NCI-H1105 (cell line): ENCODE measurements at regions not wholly inside any gene's neighbourhood (a gene's known extent, or its start where the extent isn't known, plus 50 kb on each side); places are given as distances from the start of the nearest gene placed in this dataset.
"Not testable (repeated sequence)": the region's sequence is repeated elsewhere in the genome, so short reads cannot be mapped to it uniquely, and the experiment has no call there.

Experiments
- DNase-seq: peaks from one replicate; lab custom pipeline; 2025; lab: John Stamatoyannopoulos, UW

DNA sequence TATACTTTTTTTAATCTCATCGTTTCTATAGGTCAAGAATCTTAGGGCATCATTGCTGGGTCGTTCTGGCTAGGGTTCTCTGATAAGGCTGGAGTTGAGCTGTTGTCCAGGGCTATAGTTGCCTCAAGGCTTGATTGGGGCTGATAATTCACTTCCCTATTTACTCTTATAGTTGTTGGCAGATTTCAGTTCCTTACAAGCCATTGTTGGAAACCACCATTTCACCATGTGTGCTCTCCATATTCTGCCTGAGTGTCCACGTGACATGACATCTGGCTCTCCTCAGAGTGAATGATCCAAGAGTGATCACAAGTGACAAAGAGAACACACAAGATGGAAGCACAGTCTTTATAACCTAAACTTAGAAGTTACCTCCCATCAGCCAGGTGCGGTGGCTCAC lies 852.2 kb downstream of the EFNA5 start:
- DNase-seq: no peak

DNA sequence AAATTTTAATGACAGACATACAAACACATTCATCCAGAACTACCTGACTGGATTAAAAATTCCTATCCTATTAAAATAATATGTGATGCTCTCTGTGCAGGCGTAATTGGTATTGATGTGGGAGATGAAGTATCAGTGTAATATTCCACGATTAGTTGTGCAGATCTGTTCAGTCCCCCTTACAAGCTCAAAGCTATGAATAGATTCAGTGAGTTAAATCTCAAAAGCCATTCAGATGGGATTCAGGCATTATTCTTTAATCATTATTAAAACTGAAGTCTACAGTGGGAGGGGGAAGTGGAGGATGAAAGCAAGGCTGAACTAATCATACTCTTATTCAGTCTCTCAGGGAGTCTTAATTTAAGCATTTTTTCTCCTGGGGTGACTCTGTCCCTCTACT lies 855.8 kb downstream of the EFNA5 start:
- DNase-seq: no peak

DNA sequence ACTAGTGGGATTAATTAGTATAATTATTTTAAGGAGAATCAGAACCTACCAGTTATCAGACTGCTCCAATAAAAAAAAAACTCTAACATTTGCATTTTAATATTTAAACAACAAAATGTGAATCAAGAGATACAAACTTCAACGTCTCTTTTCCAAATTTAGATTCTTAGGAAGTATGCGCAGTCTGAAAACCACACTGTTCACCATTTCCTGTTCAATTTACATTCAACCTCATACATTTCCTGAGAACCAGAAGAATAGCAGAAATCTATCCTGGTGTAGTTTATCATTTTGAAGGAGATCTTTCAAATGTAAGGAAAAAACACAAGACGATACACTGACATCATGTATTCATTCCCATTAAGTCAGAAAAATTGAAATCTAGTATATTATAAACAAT lies 869.2 kb downstream of the EFNA5 start:
- DNase-seq: no peak

DNA sequence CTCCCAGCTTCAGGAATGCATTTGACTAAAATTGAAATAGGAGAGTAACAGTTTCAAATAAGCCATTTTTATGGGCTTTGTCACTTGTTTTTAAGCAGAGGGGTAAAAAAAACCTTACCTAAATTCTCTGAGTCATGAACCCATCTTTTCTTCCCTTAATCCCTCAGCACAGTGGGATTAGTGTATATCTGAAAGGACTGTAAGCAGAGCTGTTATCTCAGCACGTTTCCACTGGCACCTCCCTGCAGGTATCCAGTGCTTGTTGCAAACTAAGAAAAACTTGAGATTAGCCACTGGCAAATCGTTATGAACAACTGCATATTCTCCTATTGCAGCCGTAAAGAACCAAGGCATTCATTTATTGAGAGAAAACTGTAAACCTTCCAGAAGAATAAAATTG lies 872.7 kb downstream of the EFNA5 start:
- DNase-seq: no peak

DNA sequence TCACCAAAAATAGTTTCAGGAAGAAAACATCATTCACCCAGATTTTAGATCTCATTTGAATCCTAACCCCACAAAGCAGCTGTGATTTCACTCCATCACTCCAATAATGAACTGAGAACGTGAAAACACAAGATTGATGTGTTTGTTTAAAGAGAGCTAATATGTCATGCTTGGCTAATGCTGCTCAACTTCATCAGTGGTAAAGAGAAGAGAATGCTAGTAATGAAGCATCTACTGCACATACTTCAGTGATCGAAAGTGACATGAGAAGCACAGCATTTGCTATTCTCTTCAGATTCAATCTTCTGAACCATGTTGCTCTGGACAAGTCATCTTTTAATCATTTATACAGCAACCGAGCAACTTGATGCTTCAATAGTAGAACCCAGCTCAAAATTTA lies 874.7 kb downstream of the EFNA5 start:
- DNase-seq: no peak

DNA sequence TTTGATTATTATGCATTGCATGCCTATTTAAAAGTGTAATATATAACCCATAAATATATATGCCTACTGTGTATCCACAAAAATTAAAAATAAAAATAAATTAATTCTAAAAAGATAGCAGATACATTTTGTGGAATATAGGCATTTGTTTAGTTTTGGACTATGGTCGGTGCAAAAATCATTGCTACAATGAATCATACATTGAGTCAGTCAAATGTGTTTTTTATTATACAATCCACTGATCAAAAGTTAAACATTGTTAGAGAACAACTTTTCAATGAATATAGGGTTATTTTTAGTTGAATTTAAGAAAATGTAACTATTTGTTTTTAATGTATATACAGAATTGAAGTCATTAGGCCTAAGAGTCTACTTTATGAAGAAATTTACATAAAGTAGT lies 885.9 kb downstream of the EFNA5 start:
- DNase-seq: no peak

DNA sequence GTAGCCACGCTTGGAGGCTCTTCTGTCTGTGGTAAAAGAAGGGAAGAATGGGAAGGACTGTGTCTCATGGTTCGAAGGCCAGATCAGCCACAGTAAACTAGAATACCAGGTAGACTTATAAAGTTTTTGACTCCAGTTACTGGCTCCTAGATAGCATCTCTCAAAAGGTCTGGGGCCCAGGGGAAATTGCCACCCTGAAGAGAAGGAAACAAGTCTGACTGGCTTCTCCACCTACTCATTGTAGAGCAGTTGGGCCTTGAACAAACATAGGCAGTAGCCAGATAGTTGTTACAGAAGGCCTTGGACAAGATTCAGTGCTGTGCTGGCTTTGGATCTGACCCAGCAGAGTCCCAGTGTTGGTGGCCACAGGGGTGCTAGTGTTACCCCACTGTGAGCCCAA lies 890.4 kb downstream of the EFNA5 start:
- DNase-seq: no peak

DNA sequence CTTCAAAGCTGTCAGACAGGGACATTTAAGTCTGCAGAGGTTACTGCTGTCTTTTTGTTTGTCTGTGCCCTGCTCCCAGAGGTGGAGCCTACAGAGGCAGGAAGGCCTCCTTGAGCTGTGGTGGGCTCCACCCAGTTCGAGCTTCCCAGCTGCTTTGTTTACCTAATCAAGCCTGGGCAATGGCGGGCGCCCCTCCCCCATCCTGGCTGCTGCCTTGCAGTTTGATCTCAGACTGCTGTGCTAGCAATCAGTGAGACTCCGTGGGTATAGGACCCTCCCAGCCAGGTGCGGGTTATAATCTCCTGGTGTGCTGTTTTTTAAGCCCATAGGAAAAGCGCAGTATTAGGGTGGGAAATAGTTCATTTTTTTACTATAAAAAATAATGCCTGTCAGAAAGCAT lies 894.2 kb downstream of the EFNA5 start:
- not testable (repeated sequence) for DNase-seq

DNA sequence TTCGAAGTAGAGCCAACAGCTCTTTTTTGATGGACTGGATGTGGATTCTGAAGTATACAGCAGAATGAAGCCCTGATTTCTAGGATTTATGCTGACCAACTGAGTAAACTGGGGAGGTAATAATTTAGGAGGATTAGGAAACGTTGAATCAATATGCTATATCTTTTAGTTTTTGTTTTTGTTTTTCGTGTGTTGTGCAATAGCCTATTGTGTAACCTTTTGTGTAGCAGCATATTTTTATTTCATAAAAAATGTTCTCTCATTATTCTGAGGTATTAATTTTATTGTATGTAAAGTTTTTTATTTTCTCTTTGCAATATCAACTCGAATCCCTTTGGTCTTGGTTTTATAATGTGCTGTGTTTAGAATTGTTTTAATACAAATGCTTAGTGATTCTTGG lies 902.3 kb downstream of the EFNA5 start:
- DNase-seq: no peak

DNA sequence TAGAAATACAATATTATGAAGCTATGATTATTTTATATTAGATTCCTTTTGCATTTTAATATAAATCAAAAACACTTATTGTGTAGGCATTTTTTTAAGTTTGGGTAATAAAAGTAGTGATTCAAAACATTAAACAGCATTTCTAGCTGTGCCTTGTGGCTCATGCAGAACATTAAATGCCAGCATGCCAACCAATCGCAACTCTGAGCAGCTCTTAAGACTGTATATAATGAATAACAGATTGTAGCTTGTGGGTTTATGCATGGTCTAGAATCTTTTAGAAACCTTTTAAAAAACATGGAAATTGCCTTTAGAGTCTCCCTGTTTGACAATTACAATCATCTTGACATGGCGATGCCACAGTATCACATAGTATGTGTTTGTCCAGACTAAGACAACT lies 903.8 kb downstream of the EFNA5 start:
- no peak for DNase-seq

DNA sequence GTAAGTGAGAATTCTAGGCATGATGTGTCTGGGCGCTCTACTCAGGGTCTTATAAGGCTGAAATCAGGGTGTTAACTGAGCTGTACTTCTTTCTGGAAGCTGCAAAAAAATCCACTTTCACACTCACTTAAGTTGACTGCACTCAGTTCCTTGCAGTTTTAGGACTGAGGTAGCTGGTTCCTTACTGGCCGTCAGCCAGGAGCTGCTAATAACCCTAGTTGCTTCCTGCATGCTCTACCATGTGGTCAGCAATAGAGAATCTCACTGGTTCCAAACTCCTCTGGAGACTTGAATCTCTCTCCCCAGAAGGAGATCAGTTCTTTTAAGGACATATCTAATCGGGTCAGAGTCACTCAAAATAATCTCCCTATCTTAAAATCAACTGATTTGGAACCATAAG lies 911.2 kb downstream of the EFNA5 start:
- DNase-seq: no peak

DNA sequence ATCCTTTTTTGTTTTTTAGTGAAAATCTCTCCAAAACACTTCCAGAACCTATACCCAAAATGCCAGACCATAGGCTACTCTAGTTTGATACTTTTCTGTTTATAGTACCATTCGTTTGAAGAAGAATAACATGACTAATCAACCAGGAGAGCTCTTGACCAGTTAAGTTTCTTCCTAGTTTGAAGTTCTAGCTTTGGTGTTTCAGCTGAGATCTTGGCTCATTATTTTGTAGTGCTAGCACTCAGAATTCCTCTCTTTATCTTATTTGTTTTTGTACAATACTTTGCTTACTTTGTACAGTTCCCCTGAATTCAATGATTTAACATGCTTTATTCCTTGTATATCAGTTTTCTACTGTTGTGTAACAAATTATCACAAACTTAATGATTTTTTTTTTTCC lies 911.6 kb downstream of the EFNA5 start:
- DNase-seq: no peak

DNA sequence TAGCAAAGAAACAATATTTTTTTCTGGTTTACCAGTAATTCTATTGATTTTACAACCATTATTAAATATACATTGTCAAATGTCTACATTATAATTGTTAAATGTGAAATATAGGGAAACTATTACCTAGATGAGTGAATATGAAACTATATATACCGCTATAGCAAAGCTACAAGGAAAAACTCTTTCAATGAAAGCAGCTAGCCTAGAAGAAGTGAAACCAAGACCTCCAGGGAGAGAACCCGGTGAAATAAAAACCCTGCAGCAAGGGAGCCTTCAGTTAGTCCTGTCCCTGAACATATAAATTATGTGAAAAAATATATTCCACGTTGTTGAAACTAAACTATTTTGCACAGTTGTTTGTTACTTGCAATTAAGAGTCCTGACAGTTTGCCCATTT lies 913.1 kb downstream of the EFNA5 start:
- DNase-seq: no peak

DNA sequence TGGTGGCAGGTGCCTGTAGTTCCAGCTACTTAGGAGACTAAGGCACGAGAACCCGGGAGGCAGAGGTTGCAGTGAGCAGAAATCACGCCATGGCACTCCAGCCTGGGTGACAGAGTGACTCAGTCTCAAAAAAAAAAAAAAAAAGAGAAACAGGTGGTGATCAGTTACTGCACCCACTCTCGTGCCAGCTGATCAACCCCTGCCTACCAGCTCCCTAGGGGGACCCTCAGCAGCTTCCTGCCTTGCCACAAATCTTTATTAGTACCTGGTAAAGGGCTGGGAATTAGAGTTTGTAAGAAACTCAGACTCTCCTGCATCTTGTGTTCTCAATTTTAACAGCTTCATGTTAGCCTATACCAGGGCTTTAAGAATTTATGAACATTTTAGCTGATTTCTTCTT lies 914.9 kb downstream of the EFNA5 start:
- no peak for DNase-seq

DNA sequence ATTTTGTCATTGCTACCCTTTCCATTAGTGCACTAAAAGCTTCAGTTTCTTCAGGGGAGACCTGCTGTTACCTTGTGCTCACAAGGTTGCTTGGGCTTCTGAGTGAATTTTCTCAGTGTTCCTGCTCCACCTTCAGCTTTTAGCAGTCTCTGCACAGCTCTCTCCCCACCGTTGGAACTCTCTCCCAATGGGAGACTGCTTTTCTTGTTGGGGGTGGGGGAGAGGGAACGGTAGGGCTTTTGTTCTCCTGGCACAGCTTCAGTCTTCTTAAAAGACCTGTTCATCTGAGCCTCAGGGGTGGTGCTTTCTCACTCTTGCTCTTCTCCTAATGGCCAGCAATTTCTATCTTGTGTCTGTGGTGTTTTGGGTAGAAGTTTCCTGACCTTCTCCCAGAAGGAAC lies 915.7 kb downstream of the EFNA5 start:
- no peak for DNase-seq

DNA sequence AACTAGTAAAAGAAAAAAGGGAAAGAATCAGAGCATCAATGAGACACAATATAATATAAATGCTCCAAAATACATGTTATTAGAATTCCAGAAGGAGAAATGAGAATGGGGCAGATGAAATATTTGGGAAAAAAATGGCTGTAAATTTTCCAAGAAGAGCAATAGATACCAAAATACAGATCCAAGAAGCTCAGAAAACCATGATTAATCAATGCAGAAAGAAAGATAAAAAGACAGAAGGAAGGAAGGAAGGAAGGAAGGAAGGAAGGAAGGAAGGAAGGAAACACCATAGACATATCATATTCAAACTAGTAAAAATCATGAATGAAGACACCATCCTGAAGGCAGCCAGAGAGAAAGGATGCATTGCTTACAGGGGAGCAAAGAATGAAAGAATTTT lies 920.9 kb downstream of the EFNA5 start:
- no peak for DNase-seq

DNA sequence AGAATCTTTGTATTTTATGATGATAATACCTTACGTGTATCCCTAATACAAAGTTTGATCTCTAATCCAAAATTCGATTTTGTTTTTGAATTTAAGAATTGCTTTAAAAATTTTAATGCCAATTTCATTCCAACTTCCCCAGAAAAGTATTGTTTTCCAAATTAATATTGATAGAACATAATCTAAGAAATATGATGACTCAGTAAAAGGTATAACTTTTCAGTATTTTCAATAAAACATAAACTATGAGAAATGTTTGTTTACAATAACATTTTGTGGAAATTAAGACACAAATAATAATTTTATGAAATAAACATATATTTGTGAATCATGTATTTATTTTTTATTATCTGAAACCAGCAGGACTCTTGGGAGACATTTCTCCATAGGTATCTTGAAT lies 931.6 kb downstream of the EFNA5 start:
- DNase-seq: no peak

DNA sequence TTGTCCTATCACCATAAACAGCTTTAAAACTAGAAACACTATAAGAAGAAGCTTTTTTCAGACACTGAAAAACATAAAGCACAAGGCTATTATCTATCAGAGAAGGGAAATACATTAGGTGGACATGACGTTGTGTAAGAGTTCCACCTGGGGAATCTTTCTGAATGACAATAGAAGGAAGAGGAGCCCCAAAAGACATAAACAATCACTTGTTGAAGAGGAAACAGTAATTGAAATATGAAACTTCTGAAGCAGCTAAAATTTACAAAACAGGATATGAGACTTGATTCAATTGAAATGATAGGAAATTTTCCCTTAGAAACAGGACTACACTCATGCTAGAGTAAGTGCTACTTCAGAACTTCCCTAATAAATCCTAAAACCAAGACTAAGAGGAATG lies 933.6 kb downstream of the EFNA5 start:
- no peak for DNase-seq

DNA sequence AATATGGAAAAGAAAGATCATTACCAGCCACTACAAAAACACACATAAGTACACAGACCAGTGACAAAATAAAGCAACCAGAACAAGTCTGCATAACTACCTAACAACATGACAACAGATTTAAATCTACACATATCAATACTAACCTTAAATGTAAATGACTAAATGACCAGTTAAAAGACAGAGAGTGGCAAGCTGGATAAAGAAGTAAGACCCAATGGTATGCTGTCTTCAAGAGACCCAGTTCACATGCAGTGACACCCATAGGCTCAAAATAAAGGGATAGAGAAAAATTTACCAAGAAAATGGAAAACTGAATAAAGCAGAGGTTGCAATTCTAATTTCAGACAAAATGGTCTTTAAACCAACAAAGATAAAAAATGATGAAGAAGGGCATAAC lies 938.1 kb downstream of the EFNA5 start:
- no peak for DNase-seq

DNA sequence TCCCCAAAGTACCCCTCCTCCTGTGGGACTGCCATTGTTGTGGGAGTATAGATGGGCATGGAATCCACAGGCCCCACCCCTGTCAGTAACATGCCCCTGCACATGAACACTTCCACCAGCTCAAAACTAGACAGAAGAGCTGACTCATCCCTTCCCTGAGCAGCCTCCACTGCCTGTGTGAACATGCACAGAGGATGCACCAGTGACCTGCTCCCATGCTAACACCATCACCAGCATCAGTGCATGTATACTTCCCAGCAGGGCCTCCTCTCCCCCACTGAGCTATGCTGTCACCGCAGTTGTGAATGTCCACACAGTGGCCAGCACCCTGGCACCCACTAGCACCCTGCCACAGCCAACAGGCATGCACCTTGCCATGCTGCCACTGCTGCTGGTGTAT lies 939.8 kb downstream of the EFNA5 start:
- DNase-seq: no peak

DNA sequence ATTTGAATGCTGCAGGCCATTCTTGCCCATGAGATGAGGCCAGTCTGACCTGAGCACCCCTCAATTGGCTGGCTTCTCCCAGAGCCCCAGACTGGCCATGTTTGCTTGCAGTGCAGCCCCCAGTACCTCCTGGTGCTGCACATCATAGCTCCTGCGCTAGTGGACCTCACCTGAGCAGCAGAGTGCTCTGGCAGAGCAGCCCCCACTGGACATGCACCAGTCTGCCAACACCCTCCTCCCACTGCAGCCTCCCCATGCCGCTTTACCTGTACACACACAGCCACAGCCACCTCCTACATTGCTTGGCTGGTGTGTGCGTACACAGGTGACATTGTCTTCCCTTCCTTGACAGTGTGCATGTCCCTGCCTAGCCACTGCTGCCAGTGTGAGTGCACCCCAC lies 940.2 kb downstream of the EFNA5 start:
- DNase-seq: no peak

DNA sequence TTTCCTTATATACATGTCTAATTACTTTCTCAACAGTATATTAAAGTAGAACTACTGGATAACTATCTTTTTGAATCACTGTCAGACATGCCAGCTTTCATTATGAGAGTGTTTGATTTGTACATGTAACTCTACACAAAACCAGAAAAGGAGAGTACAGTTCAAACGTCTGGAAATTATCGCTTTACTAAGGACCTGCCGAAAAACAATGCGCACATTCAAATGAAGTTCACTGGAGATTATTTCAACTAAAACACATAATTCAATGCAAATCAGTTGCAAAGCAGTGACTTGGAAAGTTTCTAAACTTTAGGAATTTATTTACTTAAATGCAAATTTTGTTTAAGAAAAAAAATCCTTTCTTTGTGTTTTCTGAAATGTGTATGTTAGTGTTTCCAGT lies 942.5 kb downstream of the EFNA5 start:
- no peak for DNase-seq

DNA sequence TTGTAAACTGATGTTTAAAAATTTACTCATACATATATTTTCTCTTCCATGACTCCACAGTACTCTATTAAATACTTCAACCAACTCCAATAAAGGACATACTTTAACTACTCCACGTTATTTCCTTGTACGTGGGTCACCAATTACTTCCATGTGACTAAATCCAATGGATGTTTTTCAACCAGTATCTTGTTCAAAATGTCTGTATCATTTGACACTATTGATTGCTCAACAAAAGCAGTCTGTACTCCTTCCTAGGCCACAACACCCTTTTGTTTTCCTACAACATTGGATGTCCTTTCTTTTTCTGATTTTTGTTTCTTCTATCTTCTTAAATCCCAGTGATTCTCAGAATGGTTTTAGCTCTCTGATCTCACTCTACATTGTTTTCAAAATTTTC lies 943.7 kb downstream of the EFNA5 start:
- no peak for DNase-seq

DNA sequence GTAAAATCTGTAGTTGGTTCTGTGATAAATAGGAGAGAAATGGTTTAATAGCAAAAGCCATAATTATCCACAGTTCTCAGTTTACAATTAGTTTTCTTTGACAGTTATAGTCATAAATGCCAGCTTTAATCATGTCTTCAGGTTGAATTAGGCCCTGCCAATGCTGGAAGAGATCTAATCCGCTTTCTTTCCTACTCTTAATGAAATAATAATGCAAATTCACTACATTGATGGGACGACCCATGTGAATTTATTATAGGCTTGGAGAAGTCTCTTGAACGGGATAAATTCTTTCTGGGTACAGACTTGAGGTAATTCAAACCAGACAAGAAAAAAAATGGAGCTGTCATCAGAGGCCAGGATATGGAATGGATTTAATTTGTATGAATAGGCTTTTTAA lies 950.4 kb downstream of the EFNA5 start:
- no peak for DNase-seq

DNA sequence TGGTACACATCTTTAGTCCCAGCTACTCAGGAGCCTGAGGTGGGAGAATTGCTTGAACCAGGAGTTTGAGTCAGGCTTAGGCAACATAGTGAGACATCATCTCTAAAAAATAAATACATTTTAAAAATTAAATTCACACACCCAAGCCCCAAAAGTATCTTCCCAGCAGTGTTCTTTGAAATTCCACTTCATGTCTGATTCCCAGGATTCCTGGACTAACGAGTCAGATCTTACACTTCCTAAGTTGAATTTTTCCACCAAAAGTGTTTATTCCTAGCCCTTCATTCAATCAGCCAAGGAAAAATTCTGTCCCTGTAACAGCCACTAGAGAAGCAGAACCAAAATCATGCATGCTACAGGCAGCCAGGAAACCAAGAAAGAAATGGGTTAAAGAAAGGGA lies 970.9 kb downstream of the EFNA5 start:
- no peak for DNase-seq
